Fibroblast of pulmonary artery (primary cell): ENCODE measurements at regions not wholly inside any gene's neighbourhood (a gene's known extent, or its start where the extent isn't known, plus 50 kb on each side); places are given as distances from the start of the nearest gene placed in this dataset.

Experiments
- DNase-seq: peaks from one replicate; pipeline ENCODE4 v3.0.0-alpha.2; 2010; ENCODE audit warnings: low read depth
- H3K4me3 ChIP-seq: replicated peaks from 2 replicates; pipeline ENCODE4 v1.5.1; 2011; ENCODE audit warnings: low read depth, mild to moderate bottlenecking, control low read depth, low read length, moderate library complexity
- CTCF ChIP-seq: IDR thresholded peaks from 2 replicates; pipeline ENCODE4 v1.5.1; 2011; ENCODE audit warnings: mild to moderate bottlenecking, control low read depth, low read length, inconsistent platforms; ENCODE audit errors: missing control alignments

GRCh38 chr4:151955721-151956380 lies 195.0 kb upstream of the GATB start:
- no peak overlapping the region for H3K4me3 ChIP-seq
- no peak for DNase-seq
- TF ChIP-seq CTCF, result no peak

GRCh38 chr4:151953795-151954372 lies 193.1 kb upstream of the GATB start:
- H3K4me3 ChIP-seq, result no peak overlapping the region
- no peak for DNase-seq
- no peak for TF ChIP-seq CTCF

- TF ChIP-seq CTCF, result no peak
- no peak overlapping the region for H3K4me3 ChIP-seq
- DNase-seq, result no peak
Measured at GRCh38 chr4:151953312-151953711, 192.5 kb upstream of the GATB start.

- no peak overlapping the region for H3K4me3 ChIP-seq
- no peak for TF ChIP-seq CTCF
- DNase-seq, result no peak
Measured at GRCh38 chr4:151952711-151953254, 192.0 kb upstream of the GATB start.

- H3K4me3 ChIP-seq, result no peak overlapping the region
- no peak for DNase-seq
- no peak for TF ChIP-seq CTCF
Measured at GRCh38 chr4:151952137-151952536, 191.3 kb upstream of the GATB start.

- DNase-seq, result no peak
- TF ChIP-seq CTCF, result no peak
Measured at GRCh38 chr4:151951671-151952050, 190.9 kb upstream of the GATB start.

More at GRCh38 chr4:151951671-151952050, 190.9 kb upstream of the GATB start:
- no peak overlapping the region for H3K4me3 ChIP-seq
